PC-9 (cell line): ENCODE measurements at regions not wholly inside any gene's neighbourhood (a gene's known extent, or its start where the extent isn't known, plus 50 kb on each side); places are given as distances from the start of the nearest gene placed in this dataset.

ENCODE experiments used
- BruUV-seq: library from RNA; stranded (reverse); fragments of 400-500 nt; replicated peaks from 2 replicates; lab custom pipeline; 2021; lab: Mats Ljungman, UMichigan
- CTCF ChIA-PET: fragments of 300-600 bp; sonication (Branson Sonifier 250); formaldehyde crosslinking; loops from one replicate; lab custom pipeline; 2022; ENCODE audit warnings: antibody characterized with exemption; lab: Charles Lee
- POLR2A ChIA-PET: fragments of 300-600 bp; sonication (Branson Sonifier 250); formaldehyde crosslinking; loops from one replicate; lab custom pipeline; 2022; ENCODE audit warnings: antibody characterized with exemption; ENCODE audit not compliant: unreplicated experiment; lab: Charles Lee
- DNase-seq, 2 experiments: peaks; one replicate each; pipeline versions ENCODE4 v3.0.0 to v3.0.0-alpha.2; 2015 to 2022; ENCODE audit warnings: mixed read lengths in 1 of 2
- H2AFZ ChIP-seq: fragments of 200-600 bp; sonication (generic); 2 replicates; pipeline ENCODE4 v1.8.1; 2017; ENCODE audit warnings: antibody characterized with exemption
- H3F3A ChIP-seq: fragments of 200-600 bp; sonication (generic); 2 replicates; pipeline ENCODE4 v1.8.1; 2017; ENCODE audit warnings: antibody characterized with exemption, mild to moderate bottlenecking, low read depth; ENCODE audit not compliant: insufficient read depth
- H3K27ac ChIP-seq: fragments of 200-600 bp; sonication (generic); 2 replicates; pipeline ENCODE4 v1.6.1; 2016; ENCODE audit warnings: mixed run types
- H3K27me3 ChIP-seq: fragments of 200-600 bp; sonication (generic); 2 replicates; pipeline ENCODE4 v1.6.1; 2016; ENCODE audit warnings: low read depth, mixed run types; ENCODE audit not compliant: insufficient read depth
- H3K36me3 ChIP-seq: fragments of 200-600 bp; sonication (generic); 2 replicates; pipeline ENCODE4 v1.6.1; 2016; ENCODE audit warnings: low read depth, mixed run types
- H3K4me1 ChIP-seq: fragments of 200-600 bp; sonication (generic); replicated peaks from 2 replicates; pipeline ENCODE4 v1.6.1; 2016; ENCODE audit warnings: mixed run types; ENCODE audit not compliant: insufficient read depth
- H3K4me2 ChIP-seq: fragments of 200-600 bp; sonication (generic); 2 replicates; pipeline ENCODE4 v1.6.1; 2017; ENCODE audit warnings: mixed run types
- H3K4me3 ChIP-seq: fragments of 200-600 bp; sonication (generic); 2 replicates; pipeline ENCODE4 v1.6.1; 2016; ENCODE audit warnings: mixed run types
- H3K79me2 ChIP-seq: fragments of 200-600 bp; sonication (generic); 2 replicates; pipeline ENCODE4 v1.6.1; 2017; ENCODE audit warnings: low read depth, mixed run types
- H3K9me2 ChIP-seq: fragments of 200-600 bp; sonication (generic); 2 replicates; pipeline ENCODE4 v1.8.1; 2017; ENCODE audit warnings: mild to moderate bottlenecking; ENCODE audit not compliant: insufficient read depth
- H3K9me3 ChIP-seq: fragments of 200-600 bp; sonication (generic); 2 replicates; pipeline ENCODE4 v1.8.1; 2016; ENCODE audit warnings: low read depth; ENCODE audit not compliant: insufficient read depth
- H4K20me1 ChIP-seq: fragments of 200-600 bp; sonication (generic); 2 replicates; pipeline ENCODE4 v1.8.1; 2017; ENCODE audit not compliant: insufficient read depth
- EZH2 ChIP-seq: fragments of 200-600 bp; sonication (generic); IDR thresholded peaks from 2 replicates; pipeline ENCODE4 v1.8.0; 2017; ENCODE audit warnings: antibody characterized with exemption, low read depth
- intact Hi-C: fragments of 100-400 bp; cut with micrococcal nuclease; formaldehyde crosslinking; loops from one replicate; pipeline ENCODE4 v1.10.0; 2022; ENCODE audit not compliant: unreplicated experiment
- TF ChIP-seq, protein P1 (sequence below): fragments of 200-600 bp; sonication (generic); conservative IDR thresholded peaks from 2 replicates; pipeline ENCODE4 v1.6.1; 2017; ENCODE audit warnings: mixed run types, antibody characterized with exemption, mild to moderate bottlenecking, moderate library complexity

DNA sequence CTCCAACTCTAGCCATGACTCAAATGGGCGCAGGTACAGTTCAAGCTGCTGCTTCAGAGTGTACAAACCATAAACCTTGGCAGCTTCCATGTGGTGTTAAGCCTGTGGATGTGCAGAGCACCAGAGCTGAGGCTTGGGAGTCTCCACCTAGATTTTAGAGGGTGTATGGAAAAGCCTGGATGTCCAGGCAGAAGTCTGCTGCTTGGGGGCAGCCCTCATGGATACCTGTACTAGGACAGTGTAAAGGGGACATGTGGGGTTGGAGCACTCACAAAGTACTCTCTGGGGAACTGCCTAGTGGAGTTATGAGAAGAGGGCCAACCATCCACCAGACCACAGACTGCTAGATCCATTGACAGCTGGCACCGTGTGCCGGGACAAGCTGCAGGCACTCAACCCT is 273.5 kb upstream of the ST8SIA4 start:
- Histone ChIP-seq H3K79me2 (no peaks in the 10 kb centered on the region), H3K4me2 (no peak overlapping the region), H3K27ac (no peak overlapping the region), H3K9me3 (no peaks in the 10 kb centered on the region), H3K36me3 (no peaks in the 10 kb centered on the region), H3K4me1 (no peaks in the 10 kb centered on the region), H3K4me3 (no peak overlapping the region), H3F3A (no peaks in the 10 kb centered on the region), H3K27me3 (no peaks in the 10 kb centered on the region), H4K20me1 (no peaks in the 10 kb centered on the region), H2AFZ (no peak overlapping the region), H3K9me2 (no peaks in the 10 kb centered on the region)
- CTCF ChIA-PET: no interaction called here
- intact Hi-C loops: no loop called here
- no peak for DNase-seq
- TF ChIP-seq, protein P1, sequence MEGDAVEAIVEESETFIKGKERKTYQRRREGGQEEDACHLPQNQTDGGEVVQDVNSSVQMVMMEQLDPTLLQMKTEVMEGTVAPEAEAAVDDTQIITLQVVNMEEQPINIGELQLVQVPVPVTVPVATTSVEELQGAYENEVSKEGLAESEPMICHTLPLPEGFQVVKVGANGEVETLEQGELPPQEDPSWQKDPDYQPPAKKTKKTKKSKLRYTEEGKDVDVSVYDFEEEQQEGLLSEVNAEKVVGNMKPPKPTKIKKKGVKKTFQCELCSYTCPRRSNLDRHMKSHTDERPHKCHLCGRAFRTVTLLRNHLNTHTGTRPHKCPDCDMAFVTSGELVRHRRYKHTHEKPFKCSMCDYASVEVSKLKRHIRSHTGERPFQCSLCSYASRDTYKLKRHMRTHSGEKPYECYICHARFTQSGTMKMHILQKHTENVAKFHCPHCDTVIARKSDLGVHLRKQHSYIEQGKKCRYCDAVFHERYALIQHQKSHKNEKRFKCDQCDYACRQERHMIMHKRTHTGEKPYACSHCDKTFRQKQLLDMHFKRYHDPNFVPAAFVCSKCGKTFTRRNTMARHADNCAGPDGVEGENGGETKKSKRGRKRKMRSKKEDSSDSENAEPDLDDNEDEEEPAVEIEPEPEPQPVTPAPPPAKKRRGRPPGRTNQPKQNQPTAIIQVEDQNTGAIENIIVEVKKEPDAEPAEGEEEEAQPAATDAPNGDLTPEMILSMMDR: no peak
- no peak for TF ChIP-seq EZH2
- BruUV-seq: no TSS peak
- POLR2A ChIA-PET: no interaction called here

DNA sequence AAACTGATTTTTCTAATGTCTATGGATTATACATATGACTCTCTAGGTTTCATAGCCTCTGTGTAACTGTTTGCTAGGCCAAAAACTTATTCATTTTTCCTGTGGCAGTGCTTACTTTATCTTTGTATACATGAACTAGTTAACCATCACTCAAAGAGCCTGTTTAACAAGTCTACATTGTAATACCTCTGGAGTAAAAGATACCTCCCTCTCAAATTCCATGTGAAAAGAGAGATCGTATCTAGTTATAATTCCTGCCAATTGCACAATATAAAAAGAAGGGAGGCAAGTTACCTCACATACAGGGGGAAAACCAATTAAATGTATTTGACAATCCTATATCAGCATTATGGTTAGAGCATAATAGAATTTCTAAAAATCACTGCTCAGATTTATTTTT is 271.9 kb upstream of the ST8SIA4 start:
- Histone ChIP-seq H3F3A (no peaks in the 10 kb centered on the region), H4K20me1 (no peaks in the 10 kb centered on the region), H3K9me2 (no peaks in the 10 kb centered on the region; the same call in 1 of the 2 replicates), H2AFZ (no peak overlapping the region), H3K36me3 (no peaks in the 10 kb centered on the region), H3K9me3 (no peaks in the 10 kb centered on the region; the same call in 1 of the 2 replicates), H3K27ac (no peak overlapping the region), H3K4me1 (no peaks in the 10 kb centered on the region), H3K4me2 (no peak overlapping the region), H3K27me3 (no peaks in the 10 kb centered on the region), H3K79me2 (no peaks in the 10 kb centered on the region), H3K4me3 (no peak overlapping the region)
- CTCF ChIA-PET: no interaction called here
- BruUV-seq: no TSS peak
- no peak for TF ChIP-seq EZH2
- TF ChIP-seq, protein P1: no peak
- intact Hi-C loops: no loop called here
- POLR2A ChIA-PET: no interaction called here
- no peak for DNase-seq

DNA sequence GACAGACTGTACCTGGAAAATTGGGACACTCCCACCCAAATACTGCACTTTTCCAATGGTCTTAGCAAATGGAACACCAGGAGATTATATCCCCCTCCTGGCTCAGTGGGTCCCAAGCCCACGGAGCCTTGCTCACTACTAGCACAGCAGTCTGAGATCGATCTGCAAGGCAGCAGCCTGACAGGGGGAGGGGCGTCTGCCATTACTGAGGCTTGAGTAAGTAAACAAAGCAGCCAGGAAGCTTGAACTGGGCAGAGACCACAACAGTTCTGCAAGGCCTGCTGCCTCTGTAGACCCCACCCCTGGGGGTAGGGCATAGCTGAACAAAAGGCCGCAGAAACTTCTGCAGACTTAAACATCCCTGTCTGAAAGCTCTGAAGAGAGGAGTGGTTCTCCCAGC is 260.0 kb upstream of the ST8SIA4 start:
- ChIA-PET CTCF (no interaction called here), POLR2A (no interaction called here)
- Histone ChIP-seq H3K27ac (no peak overlapping the region), H2AFZ (no peak overlapping the region), H3K9me2 (no peaks in the 10 kb centered on the region), H3K27me3 (no peaks in the 10 kb centered on the region), H3F3A (no peaks in the 10 kb centered on the region), H3K36me3 (no peaks in the 10 kb centered on the region), H3K79me2 (no peaks in the 10 kb centered on the region), H3K4me3 (no peak overlapping the region), H3K4me1 (no peaks in the 10 kb centered on the region), H3K9me3 (no peaks in the 10 kb centered on the region), H4K20me1 (no peaks in the 10 kb centered on the region), H3K4me2 (no peak overlapping the region)
- no peak for DNase-seq
- TF ChIP-seq, protein P1: no peak
- no peak for TF ChIP-seq EZH2
- intact Hi-C loops: no loop called here
- BruUV-seq: no TSS peak
